ENCODE measurements at regions not wholly inside any gene's neighbourhood (a gene's known extent, or its start where the extent isn't known, plus 50 kb on each side); places are given as distances from the start of the nearest gene placed in this dataset.

- no peak for DNase-seq
- Histone ChIP-seq H3K4me3 (ENCODE audit: low read length) (no peak overlapping the region), H3K27me3 (ENCODE audit: insufficient read depth, low read length, poor library complexity, severe bottlenecking) (no peaks in the 10 kb centered on the region), H3K27ac (ENCODE audit: low read depth, low read length) (no peak overlapping the region), H3K4me1 (ENCODE audit: insufficient read depth, low read length) (no peaks in the 10 kb centered on the region), H3K9me3 (ENCODE audit: low read length) (no peaks in the 10 kb centered on the region), H3K36me3 (ENCODE audit: insufficient read depth, low read length) (no peaks in the 10 kb centered on the region)
- peaks cover 8 to 30% of the 10 kb centered on the region in 2 donors for H3K27me3 Mint-ChIP-seq
- H3K36me3 Mint-ChIP-seq = peaks cover 0 to 11% (median 3%) of the 10 kb centered on the region in 3 donors
- no peaks in the 10 kb centered on the region for H3K4me1 Mint-ChIP-seq
- no peak overlapping the region for H3K27ac Mint-ChIP-seq
- H3K9me3 Mint-ChIP-seq = peaks cover 0 to 1% (median 0%) of the 10 kb centered on the region in 5 donors
- H3K4me3 Mint-ChIP-seq = no peak overlapping the region
- POLR2A ChIA-PET = no interaction called here
- CTCF ChIA-PET = no interaction called here
These were observed 138.7 kb downstream of the ZNF365 start for GRCh38 chr10:62512732-62513475.

GRCh38 chr10:62514079-62514693 is 140.0 kb downstream of the ZNF365 start:
- Histone ChIP-seq H3K4me1 (ENCODE audit: insufficient read depth, low read length) (no peaks in the 10 kb centered on the region), H3K27ac (ENCODE audit: low read depth, low read length) (no peak overlapping the region), H3K36me3 (ENCODE audit: insufficient read depth, low read length) (no peaks in the 10 kb centered on the region), H3K27me3 (ENCODE audit: insufficient read depth, low read length, poor library complexity, severe bottlenecking) (no peaks in the 10 kb centered on the region), H3K4me3 (ENCODE audit: low read length) (no peak overlapping the region), H3K9me3 (ENCODE audit: low read length) (no peaks in the 10 kb centered on the region)
- Mint-ChIP-seq H3K36me3 (peaks cover 0 to 11% (median 3%) of the 10 kb centered on the region in 3 donors), H3K27ac (no peak overlapping the region), H3K4me1 (no peaks in the 10 kb centered on the region), H3K27me3 (peaks cover 8 to 30% of the 10 kb centered on the region in 2 donors), H3K4me3 (no peak overlapping the region), H3K9me3 (peaks cover 0 to 1% (median 0%) of the 10 kb centered on the region in 5 donors)
- CTCF ChIA-PET = no interaction called here
- POLR2A ChIA-PET = no interaction called here
- DNase-seq = no peak

- peaks cover 8 to 21% of the 10 kb centered on the region in 2 donors for H3K27me3 Mint-ChIP-seq
- H3K27ac Mint-ChIP-seq = no peak overlapping the region
- H3K4me1 Mint-ChIP-seq = no peaks in the 10 kb centered on the region
- H3K4me3 Mint-ChIP-seq = no peak overlapping the region
- Histone ChIP-seq H3K27me3 (ENCODE audit: insufficient read depth, low read length, poor library complexity, severe bottlenecking) (no peaks in the 10 kb centered on the region), H3K9me3 (ENCODE audit: low read length) (no peaks in the 10 kb centered on the region), H3K4me1 (ENCODE audit: insufficient read depth, low read length) (no peaks in the 10 kb centered on the region), H3K36me3 (ENCODE audit: insufficient read depth, low read length) (no peaks in the 10 kb centered on the region), H3K4me3 (ENCODE audit: low read length) (no peak overlapping the region), H3K27ac (ENCODE audit: low read depth, low read length) (no peak overlapping the region)
- CTCF ChIA-PET = no interaction called here
- POLR2A ChIA-PET = no interaction called here
- no peak for DNase-seq
- peaks cover 0 to 18% (median 3%) of the 10 kb centered on the region in 3 donors for H3K36me3 Mint-ChIP-seq
- peaks cover 0 to 1% (median 0%) of the 10 kb centered on the region in 5 donors for H3K9me3 Mint-ChIP-seq
These were observed 143.1 kb downstream of the ZNF365 start for GRCh38 chr10:62517252-62517651.

- Histone ChIP-seq H3K4me3 (ENCODE audit: low read length) (no peak overlapping the region), H3K9me3 (ENCODE audit: low read length) (no peaks in the 10 kb centered on the region), H3K36me3 (ENCODE audit: insufficient read depth, low read length) (no peaks in the 10 kb centered on the region), H3K27ac (ENCODE audit: low read depth, low read length) (no peak overlapping the region), H3K27me3 (ENCODE audit: insufficient read depth, low read length, poor library complexity, severe bottlenecking) (no peaks in the 10 kb centered on the region), H3K4me1 (ENCODE audit: insufficient read depth, low read length) (peaks cover 40% of the 10 kb centered on the region)
- Mint-ChIP-seq H3K27me3 (peaks cover 3 to 4% of the 10 kb centered on the region in 2 donors), H3K4me3 (peak overlapping the region in 5 of 7 donors; percentile 23 to 60 (median 32)), H3K4me1 (peaks cover 32 to 41% (median 33%) of the 10 kb centered on the region in 3 donors), H3K9me3 (peaks cover 4 to 13% (median 8%) of the 10 kb centered on the region in 5 donors), H3K27ac (peak overlapping the region in 5 of 8 donors; percentile 29 to 86 (median 52)), H3K36me3 (peaks cover 0 to 33% (median 6%) of the 10 kb centered on the region in 3 donors)
- POLR2A ChIA-PET = no interaction called here
- peak in 1 of 5 donors; percentile 28 for DNase-seq
- CTCF ChIA-PET = interaction anchor here (0.8 to 1.2 kb wide), 2 partner anchors 37 to 291 kb away, joined by 3 read pairs; no protein-coding TSS in a partner anchor
These were observed 153.1 kb downstream of the ZNF365 start for GRCh38 chr10:62527019-62527827.

- Mint-ChIP-seq H3K27ac (peak overlapping the region; percentile 1 to 47 (median 36)), H3K36me3 (peaks cover 0 to 23% (median 6%) of the 10 kb centered on the region in 3 donors), H3K27me3 (peaks cover 3 to 4% of the 10 kb centered on the region in 2 donors), H3K4me1 (peaks cover 32 to 41% (median 33%) of the 10 kb centered on the region in 3 donors), H3K9me3 (peaks cover 4 to 13% (median 8%) of the 10 kb centered on the region in 5 donors), H3K4me3 (peak overlapping the region; percentile 14 to 64 (median 40))
- Histone ChIP-seq H3K4me3 (ENCODE audit: low read length) (peak overlapping the region; percentile 2), H3K27ac (ENCODE audit: low read depth, low read length) (no peak overlapping the region), H3K9me3 (ENCODE audit: low read length) (no peaks in the 10 kb centered on the region), H3K36me3 (ENCODE audit: insufficient read depth, low read length) (no peaks in the 10 kb centered on the region), H3K27me3 (ENCODE audit: insufficient read depth, low read length, poor library complexity, severe bottlenecking) (no peaks in the 10 kb centered on the region), H3K4me1 (ENCODE audit: insufficient read depth, low read length) (peaks cover 40% of the 10 kb centered on the region)
- POLR2A ChIA-PET = interaction anchor here (0.8 kb wide), 1 partner anchor 19 kb away, joined by 3 read pairs; no protein-coding TSS in a partner anchor
- DNase-seq = peak in 2 of 5 donors; percentile 62 to 79
- CTCF ChIA-PET = interaction anchor here (1.2 kb wide), 1 partner anchor 35 kb away, joined by 3 read pairs; no protein-coding TSS in a partner anchor
These were observed 154.3 kb downstream of the ZNF365 start for GRCh38 chr10:62528441-62528840.

- ChIA-PET POLR2A (no interaction called here), CTCF (no interaction called here)
- Histone ChIP-seq H3K4me3 (ENCODE audit: low read length) (no peak overlapping the region), H3K27me3 (ENCODE audit: insufficient read depth, low read length, poor library complexity, severe bottlenecking) (no peaks in the 10 kb centered on the region), H3K36me3 (ENCODE audit: insufficient read depth, low read length) (no peaks in the 10 kb centered on the region), H3K9me3 (ENCODE audit: low read length) (no peaks in the 10 kb centered on the region), H3K27ac (ENCODE audit: low read depth, low read length) (no peak overlapping the region), H3K4me1 (ENCODE audit: insufficient read depth, low read length) (peaks cover 40% of the 10 kb centered on the region)
- no peak overlapping the region for H3K27ac Mint-ChIP-seq
- H3K36me3 Mint-ChIP-seq = peaks cover 0 to 19% (median 5%) of the 10 kb centered on the region in 3 donors
- H3K4me3 Mint-ChIP-seq = no peak overlapping the region
- H3K9me3 Mint-ChIP-seq = peaks cover 4 to 13% (median 8%) of the 10 kb centered on the region in 5 donors
- DNase-seq = no peak
- H3K4me1 Mint-ChIP-seq = peaks cover 32 to 41% (median 33%) of the 10 kb centered on the region in 3 donors
- H3K27me3 Mint-ChIP-seq = peaks cover 3% of the 10 kb centered on the region in 2 donors
These were observed 155.2 kb downstream of the ZNF365 start for GRCh38 chr10:62529396-62529795.

GRCh38 chr10:62534031-62534430 is 159.9 kb downstream of the ZNF365 start:
- DNase-seq = no peak
- H3K27ac ChIP-seq (ENCODE audit: low read depth, low read length) = no peak overlapping the region
- peaks cover 12% of the 10 kb centered on the region for H3K4me1 ChIP-seq (ENCODE audit: insufficient read depth, low read length)
- H3K27me3 ChIP-seq (ENCODE audit: insufficient read depth, low read length, poor library complexity, severe bottlenecking) = no peaks in the 10 kb centered on the region
- no peak overlapping the region for H3K4me3 ChIP-seq (ENCODE audit: low read length)
- peaks cover 0 to 3% (median 0%) of the 10 kb centered on the region in 5 donors for H3K9me3 Mint-ChIP-seq
- no peaks in the 10 kb centered on the region for H3K9me3 ChIP-seq (ENCODE audit: low read length)
- H3K27ac Mint-ChIP-seq = no peak overlapping the region
- peaks cover 7 to 9% (median 7%) of the 10 kb centered on the region in 3 donors for H3K4me1 Mint-ChIP-seq
- CTCF ChIA-PET = interaction anchor here (2.2 kb wide), 1 partner anchor 10 kb away, joined by 6 read pairs; no protein-coding TSS in a partner anchor
- H3K27me3 Mint-ChIP-seq = peaks cover 9 to 12% of the 10 kb centered on the region in 2 donors
- H3K36me3 ChIP-seq (ENCODE audit: insufficient read depth, low read length) = no peaks in the 10 kb centered on the region
- no peaks in the 10 kb centered on the region for H3K36me3 Mint-ChIP-seq
- no peak overlapping the region for H3K4me3 Mint-ChIP-seq
- POLR2A ChIA-PET = no interaction called here
